ENCODE measurements at regions not wholly inside any gene's neighbourhood (a gene's known extent, or its start where the extent isn't known, plus 50 kb on each side); places are given as distances from the start of the nearest gene placed in this dataset.

DNA sequence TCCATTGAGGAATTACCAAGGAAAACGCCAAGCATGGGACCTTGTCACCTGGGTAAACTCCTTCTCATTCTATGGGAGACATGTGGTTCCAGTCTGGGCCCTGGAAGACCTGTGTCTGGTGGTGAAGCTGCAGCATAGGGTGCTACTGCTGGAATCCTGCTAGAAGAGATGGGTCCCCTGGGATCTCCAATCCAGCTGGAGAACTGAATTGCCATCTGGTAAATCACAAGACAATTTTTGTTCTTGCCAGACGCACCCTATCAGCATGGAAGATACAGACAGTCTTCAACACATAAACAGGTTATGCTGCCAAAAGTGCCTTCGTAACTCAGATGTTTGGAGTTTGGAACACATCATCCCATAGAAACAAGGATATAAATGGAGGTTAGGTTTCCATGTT, 424.0 kb upstream of the BRINP1 start:
- TF ChIP-seq, protein P1, sequence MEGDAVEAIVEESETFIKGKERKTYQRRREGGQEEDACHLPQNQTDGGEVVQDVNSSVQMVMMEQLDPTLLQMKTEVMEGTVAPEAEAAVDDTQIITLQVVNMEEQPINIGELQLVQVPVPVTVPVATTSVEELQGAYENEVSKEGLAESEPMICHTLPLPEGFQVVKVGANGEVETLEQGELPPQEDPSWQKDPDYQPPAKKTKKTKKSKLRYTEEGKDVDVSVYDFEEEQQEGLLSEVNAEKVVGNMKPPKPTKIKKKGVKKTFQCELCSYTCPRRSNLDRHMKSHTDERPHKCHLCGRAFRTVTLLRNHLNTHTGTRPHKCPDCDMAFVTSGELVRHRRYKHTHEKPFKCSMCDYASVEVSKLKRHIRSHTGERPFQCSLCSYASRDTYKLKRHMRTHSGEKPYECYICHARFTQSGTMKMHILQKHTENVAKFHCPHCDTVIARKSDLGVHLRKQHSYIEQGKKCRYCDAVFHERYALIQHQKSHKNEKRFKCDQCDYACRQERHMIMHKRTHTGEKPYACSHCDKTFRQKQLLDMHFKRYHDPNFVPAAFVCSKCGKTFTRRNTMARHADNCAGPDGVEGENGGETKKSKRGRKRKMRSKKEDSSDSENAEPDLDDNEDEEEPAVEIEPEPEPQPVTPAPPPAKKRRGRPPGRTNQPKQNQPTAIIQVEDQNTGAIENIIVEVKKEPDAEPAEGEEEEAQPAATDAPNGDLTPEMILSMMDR (IDR thresholded peaks at IDR 0.05; ENCODE audit: low read depth, low read length, missing control alignments), result no peak
- no peak overlapping the region for H3K4me3 ChIP-seq (ENCODE audit: low read depth, low read length)
- DNase-seq (ENCODE audit: low read depth), result no peak

DNA sequence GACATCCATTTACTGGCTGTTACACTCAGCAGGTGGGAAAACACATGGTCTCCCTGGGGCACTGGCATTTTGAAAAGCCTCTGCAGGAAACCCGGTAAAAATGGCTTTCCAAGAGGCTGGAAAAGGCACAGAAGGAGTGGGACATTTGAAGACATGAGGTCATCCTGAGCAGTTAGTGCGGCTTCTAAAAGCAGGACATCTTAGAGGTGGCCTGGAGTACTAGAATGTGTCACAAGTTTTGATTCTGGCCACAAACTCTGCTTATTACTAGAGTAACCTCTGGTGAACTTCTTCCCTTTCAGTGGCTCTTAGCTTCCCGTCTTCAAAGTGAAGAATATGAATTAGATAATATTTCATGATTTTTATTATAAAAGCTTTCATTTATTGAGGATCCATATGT, 423.0 kb upstream of the BRINP1 start:
- DNase-seq (ENCODE audit: low read depth), result no peak
- no peak overlapping the region for H3K4me3 ChIP-seq (ENCODE audit: low read depth, low read length)
- TF ChIP-seq, protein P1 (IDR thresholded peaks at IDR 0.05; ENCODE audit: low read depth, low read length, missing control alignments), result no peak

GRCh38 chr9:119789987-119790386, 420.8 kb upstream of the BRINP1 start:
- TF ChIP-seq, protein P1 (IDR thresholded peaks at IDR 0.05; ENCODE audit: low read depth, low read length, missing control alignments), result no peak
- no peak overlapping the region for H3K4me3 ChIP-seq (ENCODE audit: low read depth, low read length)
- DNase-seq (ENCODE audit: low read depth), result no peak

- DNase-seq (ENCODE audit: low read depth), result no peak
- TF ChIP-seq, protein P1 (IDR thresholded peaks at IDR 0.05; ENCODE audit: low read depth, low read length, missing control alignments), result no peak
- no peak overlapping the region for H3K4me3 ChIP-seq (ENCODE audit: low read depth, low read length)
These were observed 419.7 kb upstream of the BRINP1 start for GRCh38 chr9:119788921-119789320.

- no peak overlapping the region for H3K4me3 ChIP-seq (ENCODE audit: low read depth, low read length)
- no peak for DNase-seq (ENCODE audit: low read depth)
- TF ChIP-seq, protein P1 (IDR thresholded peaks at IDR 0.05; ENCODE audit: low read depth, low read length, missing control alignments), result no peak
These were observed 412.7 kb upstream of the BRINP1 start for GRCh38 chr9:119781886-119782285.

DNA sequence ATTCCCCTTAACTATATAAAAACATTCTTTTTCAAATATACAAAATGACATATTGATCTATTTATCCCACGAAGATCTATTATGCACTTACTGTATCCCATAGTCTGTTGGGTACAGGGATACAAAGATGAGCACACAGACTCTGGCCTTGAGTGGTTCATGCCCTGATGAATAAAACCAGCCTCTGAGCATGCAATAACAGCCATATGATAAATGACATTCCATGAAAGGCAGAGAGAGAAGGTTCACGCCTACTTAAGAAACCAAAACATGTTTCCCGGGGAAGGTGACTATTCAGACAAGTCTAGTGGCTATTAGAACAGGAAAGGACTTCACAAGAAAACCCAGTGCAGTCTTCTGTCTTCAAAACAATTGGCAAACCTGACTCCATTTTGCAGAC, 406.2 kb upstream of the BRINP1 start:
- DNase-seq (ENCODE audit: low read depth), result no peak
- H3K4me3 ChIP-seq (ENCODE audit: low read depth, low read length), result no peak overlapping the region
- TF ChIP-seq, protein P1 (IDR thresholded peaks at IDR 0.05; ENCODE audit: low read depth, low read length, missing control alignments), result no peak

GRCh38 chr9:119773823-119774222, 404.6 kb upstream of the BRINP1 start:
- TF ChIP-seq, protein P1 (IDR thresholded peaks at IDR 0.05; ENCODE audit: low read depth, low read length, missing control alignments), result no peak
- no peak for DNase-seq (ENCODE audit: low read depth)

More at GRCh38 chr9:119773823-119774222, 404.6 kb upstream of the BRINP1 start:
- no peak overlapping the region for H3K4me3 ChIP-seq (ENCODE audit: low read depth, low read length)
